ENCODE measurements at regions not wholly inside any gene's neighbourhood (a gene's known extent, or its start where the extent isn't known, plus 50 kb on each side); places are given as distances from the start of the nearest gene placed in this dataset.

- POLR2A ChIA-PET: no interaction called here
- no peaks in the 10 kb centered on the region for H3K9me3 ChIP-seq (ENCODE audit: control insufficient read depth, insufficient read depth, low read depth, low read length)
- H3K36me3 ChIP-seq (ENCODE audit: control insufficient read depth in 2 of 2, insufficient read depth in 1 of 2, low read length in 2 of 2): no peaks in the 10 kb centered on the region
- no peaks in the 10 kb centered on the region for H3K4me1 ChIP-seq (ENCODE audit: control insufficient read depth, insufficient read depth, low read length)
- CTCF ChIA-PET: no interaction called here
- TF ChIP-seq ZXDB (tag by site-specific recombination; IDR thresholded peaks at IDR 0.05): no peak
- TF ChIP-seq ZNF266 (tag by site-specific recombination; IDR thresholded peaks at IDR 0.05; ENCODE audit: low read depth): no peak
- no peak for TF ChIP-seq ZNF132 (tag by site-specific recombination; IDR thresholded peaks at IDR 0.05; ENCODE audit: borderline replicate concordance)
- no peak for TF ChIP-seq ZBTB1 (tag by site-specific recombination; IDR thresholded peaks at IDR 0.05)
- no peak for TF ChIP-seq ZBTB49 (tag by site-specific recombination; IDR thresholded peaks at IDR 0.05; ENCODE audit: low read depth)
- TF ChIP-seq ZNF704 (tag by site-specific recombination; IDR thresholded peaks at IDR 0.05): no peak
- TF ChIP-seq ZNF175 (tag by site-specific recombination; IDR thresholded peaks at IDR 0.05): no peak
- no peak for TF ChIP-seq ZNF776 (tag by site-specific recombination; IDR thresholded peaks at IDR 0.05; ENCODE audit: borderline replicate concordance)
- TF ChIP-seq GLIS1 (tag by site-specific recombination; IDR thresholded peaks at IDR 0.05): no peak
- no peak for TF ChIP-seq ZNF423 (tag by site-specific recombination; IDR thresholded peaks at IDR 0.05)
- H3K27ac ChIP-seq (ENCODE audit: extremely low read depth, low read depth, low read length): no peak overlapping the region
- no peak overlapping the region for H3K4me3 ChIP-seq (ENCODE audit: low read depth, low read length)
These were observed 57.0 kb upstream of the PPP2R3B start for GRCh38 chrX:443536-444210.

GRCh38 chrX:444305-444704 is 57.6 kb upstream of the PPP2R3B start:
- H3K36me3 ChIP-seq (ENCODE audit: control insufficient read depth in 2 of 2, insufficient read depth in 1 of 2, low read length in 2 of 2): no peaks in the 10 kb centered on the region
- POLR2A ChIA-PET: no interaction called here
- H3K4me3 ChIP-seq (ENCODE audit: low read depth, low read length): no peak overlapping the region
- H3K9me3 ChIP-seq (ENCODE audit: control insufficient read depth, insufficient read depth, low read depth, low read length): no peaks in the 10 kb centered on the region
- no peak overlapping the region for H3K27ac ChIP-seq (ENCODE audit: extremely low read depth, low read depth, low read length)
- no peaks in the 10 kb centered on the region for H3K4me1 ChIP-seq (ENCODE audit: control insufficient read depth, insufficient read depth, low read length)
- CTCF ChIA-PET: no interaction called here
- TF ChIP-seq ZNF148 (tag by site-specific recombination; IDR thresholded peaks at IDR 0.05; ENCODE audit: borderline replicate concordance) (no peak), ZFP3 (tag by site-specific recombination; IDR thresholded peaks at IDR 0.05; ENCODE audit: low read depth) (no peak), ZNF114 (tag by site-specific recombination; IDR thresholded peaks at IDR 0.05) (no peak), ZNF677 (tag by site-specific recombination; IDR thresholded peaks at IDR 0.05) (no peak), MYNN (tag by site-specific recombination; IDR thresholded peaks at IDR 0.05; ENCODE audit: borderline replicate concordance) (no peak), KLF16 (tag by site-specific recombination; IDR thresholded peaks at IDR 0.05) (no peak), PRDM2 (tag by site-specific recombination; IDR thresholded peaks at IDR 0.05; ENCODE audit: borderline replicate concordance) (no peak), GLI2 (tag by site-specific recombination; IDR thresholded peaks at IDR 0.05; ENCODE audit: borderline replicate concordance, low read depth) (no peak), ZNF132 (tag by site-specific recombination; IDR thresholded peaks at IDR 0.05; ENCODE audit: borderline replicate concordance) (no peak), ZBTB21 (tag by site-specific recombination; IDR thresholded peaks at IDR 0.05) (no peak), ZNF362 (tag by site-specific recombination; IDR thresholded peaks at IDR 0.05) (no peak), ZNF433 (tag by site-specific recombination; IDR thresholded peaks at IDR 0.05; ENCODE audit: low read depth) (no peak), ZNF654 (tag by site-specific recombination; IDR thresholded peaks at IDR 0.05; ENCODE audit: low read depth) (no peak)

Measured in HEK293 (cell line).